OCI-LY1 (cell line): ENCODE measurements at regions not wholly inside any gene's neighbourhood (a gene's known extent, or its start where the extent isn't known, plus 50 kb on each side); places are given as distances from the start of the nearest gene placed in this dataset.

ENCODE experiments used
- H2AFZ ChIP-seq: fragments of 200-600 bp; sonication (generic), shearing (Covaris generic); 2 replicates; pipeline ENCODE4 v1.6.0; 2014; ENCODE audit warnings: antibody characterized with exemption, mild to moderate bottlenecking, low read length
- H3F3A ChIP-seq: fragments of 200-600 bp; sonication (generic), shearing (Covaris generic); 2 replicates; pipeline ENCODE4 v1.6.0; 2014; ENCODE audit warnings: mild to moderate bottlenecking, antibody characterized with exemption, low read length, moderate library complexity; ENCODE audit not compliant: insufficient read depth
- H3K27ac ChIP-seq: fragments of 200-600 bp; sonication (generic); 2 replicates; pipeline ENCODE4 v1.5.1; 2014; ENCODE audit warnings: low read length, mixed run types, mild to moderate bottlenecking, low read depth; ENCODE audit not compliant: poor library complexity, severe bottlenecking
- H3K27me3 ChIP-seq: fragments of 200-600 bp; sonication (generic); 2 replicates; pipeline ENCODE4 v1.6.0; 2014; ENCODE audit warnings: antibody characterized with exemption, mild to moderate bottlenecking, low read length, moderate library complexity; ENCODE audit not compliant: insufficient read depth
- H3K36me3 ChIP-seq: fragments of 200-600 bp; sonication (generic); 2 replicates; pipeline ENCODE4 v1.6.1; 2014; ENCODE audit warnings: mild to moderate bottlenecking, antibody characterized with exemption, low read length, moderate library complexity, mixed read lengths; ENCODE audit not compliant: insufficient read depth
- H3K4me1 ChIP-seq: fragments of 200-600 bp; sonication (generic); 2 replicates; pipeline ENCODE4 v1.5.1; 2014; ENCODE audit warnings: mild to moderate bottlenecking, low read length, moderate library complexity; ENCODE audit not compliant: insufficient read depth, severe bottlenecking
- H3K4me2 ChIP-seq: fragments of 200-600 bp; sonication (generic), shearing (Covaris generic); 2 replicates; pipeline ENCODE4 v1.6.1; 2014; ENCODE audit warnings: low read length
- H3K4me3 ChIP-seq: fragments of 200-600 bp; sonication (generic); 2 replicates; pipeline ENCODE4 v1.5.1; 2014; ENCODE audit warnings: low read length, low read depth, mild to moderate bottlenecking, mixed read lengths; ENCODE audit not compliant: poor library complexity, severe bottlenecking
- H3K79me2 ChIP-seq: fragments of 200-600 bp; shearing (Covaris generic); 2 replicates; pipeline ENCODE4 v1.6.1; 2016; ENCODE audit warnings: mixed run types, low read length, mixed read lengths; ENCODE audit not compliant: insufficient read depth
- H3K9ac ChIP-seq: fragments of 200-600 bp; sonication (generic), shearing (Covaris generic); 2 replicates; pipeline ENCODE4 v1.6.1; 2014; ENCODE audit warnings: mild to moderate bottlenecking, low read length, mixed read lengths
- H3K9me2 ChIP-seq: fragments of 200-600 bp; sonication (generic), shearing (Covaris generic); 2 replicates; pipeline ENCODE4 v1.6.1; 2014; ENCODE audit warnings: low read depth, mild to moderate bottlenecking, low read length, mixed read lengths
- H3K9me3 ChIP-seq: fragments of 200-600 bp; shearing (Covaris generic); 2 replicates; pipeline ENCODE4 v1.6.1; 2014; ENCODE audit warnings: low read length, mixed read lengths
- H4K20me1 ChIP-seq: fragments of 200-600 bp; sonication (generic), shearing (Covaris generic); 2 replicates; pipeline ENCODE4 v1.6.0; 2016; ENCODE audit warnings: mild to moderate bottlenecking, low read length; ENCODE audit not compliant: insufficient read depth
- EZH2 ChIP-seq: fragments of 200-600 bp; sonication (generic), shearing (Covaris generic); IDR thresholded peaks from 2 replicates; pipeline ENCODE4 v1.8.0; 2017; ENCODE audit warnings: borderline replicate concordance, mixed run types, mild to moderate bottlenecking, antibody characterized with exemption, low read length, moderate library complexity, mixed read lengths
- TF ChIP-seq, protein P1 (sequence below): fragments of 200-600 bp; sonication (generic), shearing (Covaris generic); IDR thresholded peaks from 2 replicates; pipeline ENCODE4 v1.5.1; 2017; ENCODE audit warnings: mild to moderate bottlenecking, antibody characterized with exemption, low read length, moderate library complexity, mixed read lengths

DNA sequence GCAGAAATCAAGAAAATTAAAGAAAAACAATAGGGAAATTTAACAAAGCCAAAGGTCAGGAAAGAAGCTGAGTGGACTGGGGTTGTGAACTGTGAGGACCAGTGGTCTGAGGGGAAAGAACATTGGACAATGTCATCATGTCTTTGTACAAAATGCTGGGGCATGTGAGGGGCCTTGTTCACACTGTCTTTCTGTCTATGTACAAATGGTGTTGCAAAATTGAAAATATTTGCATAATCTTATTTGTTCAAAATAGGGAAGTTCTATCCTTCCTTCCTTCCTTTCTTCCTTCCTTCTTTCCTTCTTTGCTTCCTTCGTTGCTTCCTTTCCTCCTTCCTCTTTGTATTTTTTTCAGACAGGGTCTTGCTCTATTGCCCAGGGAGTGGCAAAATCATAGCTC is 79.2 kb upstream of the SCEL start:
- Histone ChIP-seq H3F3A (no peaks in the 10 kb centered on the region), H3K4me2 (no peak overlapping the region), H3K9ac (no peak overlapping the region), H3K79me2 (no peaks in the 10 kb centered on the region), H4K20me1 (no peaks in the 10 kb centered on the region), H3K9me2 (no peaks in the 10 kb centered on the region), H3K36me3 (no peaks in the 10 kb centered on the region), H3K27me3 (no peaks in the 10 kb centered on the region), H3K27ac (no peak overlapping the region), H3K4me1 (no peaks in the 10 kb centered on the region), H2AFZ (no peak overlapping the region), H3K4me3 (no peak overlapping the region), H3K9me3 (no peaks in the 10 kb centered on the region)
- TF ChIP-seq EZH2 = no peak
- TF ChIP-seq, protein P1, sequence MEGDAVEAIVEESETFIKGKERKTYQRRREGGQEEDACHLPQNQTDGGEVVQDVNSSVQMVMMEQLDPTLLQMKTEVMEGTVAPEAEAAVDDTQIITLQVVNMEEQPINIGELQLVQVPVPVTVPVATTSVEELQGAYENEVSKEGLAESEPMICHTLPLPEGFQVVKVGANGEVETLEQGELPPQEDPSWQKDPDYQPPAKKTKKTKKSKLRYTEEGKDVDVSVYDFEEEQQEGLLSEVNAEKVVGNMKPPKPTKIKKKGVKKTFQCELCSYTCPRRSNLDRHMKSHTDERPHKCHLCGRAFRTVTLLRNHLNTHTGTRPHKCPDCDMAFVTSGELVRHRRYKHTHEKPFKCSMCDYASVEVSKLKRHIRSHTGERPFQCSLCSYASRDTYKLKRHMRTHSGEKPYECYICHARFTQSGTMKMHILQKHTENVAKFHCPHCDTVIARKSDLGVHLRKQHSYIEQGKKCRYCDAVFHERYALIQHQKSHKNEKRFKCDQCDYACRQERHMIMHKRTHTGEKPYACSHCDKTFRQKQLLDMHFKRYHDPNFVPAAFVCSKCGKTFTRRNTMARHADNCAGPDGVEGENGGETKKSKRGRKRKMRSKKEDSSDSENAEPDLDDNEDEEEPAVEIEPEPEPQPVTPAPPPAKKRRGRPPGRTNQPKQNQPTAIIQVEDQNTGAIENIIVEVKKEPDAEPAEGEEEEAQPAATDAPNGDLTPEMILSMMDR = no peak

DNA sequence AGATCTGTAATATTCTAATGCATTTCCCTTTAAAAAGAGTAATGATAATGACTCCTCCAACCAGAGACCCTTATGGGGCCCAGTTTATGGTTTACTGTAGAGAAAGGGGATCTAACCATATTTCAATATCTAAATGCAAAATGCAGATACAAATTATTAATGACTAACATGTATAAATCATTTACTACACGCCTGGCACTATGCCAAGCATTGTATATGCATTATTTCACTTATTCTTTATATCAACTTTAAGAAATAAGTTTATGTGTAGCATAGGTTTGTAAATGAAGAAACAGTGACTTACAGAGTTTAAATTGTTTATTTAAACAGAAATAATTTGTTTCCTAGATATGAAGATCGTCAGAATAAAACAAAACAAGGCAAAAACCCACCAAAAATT is 86.2 kb upstream of the SCEL start:
- no peak overlapping the region for H2AFZ ChIP-seq
- H3K9ac ChIP-seq = no peak overlapping the region
- no peaks in the 10 kb centered on the region for H3K36me3 ChIP-seq
- no peaks in the 10 kb centered on the region for H3K4me1 ChIP-seq
- no peaks in the 10 kb centered on the region for H4K20me1 ChIP-seq
- no peak overlapping the region for H3K4me2 ChIP-seq
- no peaks in the 10 kb centered on the region for H3F3A ChIP-seq
- no peaks in the 10 kb centered on the region; the same call in 1 of the 2 replicates for H3K27me3 ChIP-seq
- H3K79me2 ChIP-seq = no peaks in the 10 kb centered on the region
- H3K9me2 ChIP-seq = no peaks in the 10 kb centered on the region
- no peak overlapping the region for H3K4me3 ChIP-seq
- TF ChIP-seq, protein P1 = no peak
- TF ChIP-seq EZH2 = no peak
- H3K27ac ChIP-seq = no peak overlapping the region
- no peaks in the 10 kb centered on the region for H3K9me3 ChIP-seq

- no peak overlapping the region for H2AFZ ChIP-seq
Observed at GRCh38 chr13:77448689-77449088, 86.8 kb upstream of the SCEL start.

More at GRCh38 chr13:77448689-77449088, 86.8 kb upstream of the SCEL start:
- H3K79me2 ChIP-seq = no peaks in the 10 kb centered on the region
- no peak for TF ChIP-seq EZH2
- TF ChIP-seq, protein P1 = no peak
- H3K4me3 ChIP-seq = no peak overlapping the region
- no peak overlapping the region for H3K4me2 ChIP-seq
- no peaks in the 10 kb centered on the region; the same call in 1 of the 2 replicates for H3K27me3 ChIP-seq
- no peaks in the 10 kb centered on the region for H3K36me3 ChIP-seq
- H3K27ac ChIP-seq = no peak overlapping the region
- H3F3A ChIP-seq = no peaks in the 10 kb centered on the region
- H3K9me3 ChIP-seq = no peaks in the 10 kb centered on the region
- no peak overlapping the region for H3K9ac ChIP-seq
- no peaks in the 10 kb centered on the region for H3K9me2 ChIP-seq
- H4K20me1 ChIP-seq = no peaks in the 10 kb centered on the region
- H3K4me1 ChIP-seq = no peaks in the 10 kb centered on the region
